Ishikawa (cell line): ENCODE measurements at regions not wholly inside any gene's neighbourhood (a gene's known extent, or its start where the extent isn't known, plus 50 kb on each side); places are given as distances from the start of the nearest gene placed in this dataset.

Experiments used
- CREB1 ChIP-seq: IDR thresholded peaks from 2 replicates; pipeline ENCODE4 v1.6.1; 2012; ENCODE audit warnings: low read depth
- MAX ChIP-seq: IDR thresholded peaks from 2 replicates; pipeline ENCODE4 v1.6.1; 2012
- NFIC ChIP-seq: IDR thresholded peaks from 2 replicates; pipeline ENCODE4 v1.6.1; 2012
- RAD21 ChIP-seq: IDR thresholded peaks from 2 replicates; pipeline ENCODE4 v1.6.1; 2012; ENCODE audit warnings: low read depth
- REST ChIP-seq: IDR thresholded peaks from 2 replicates; pipeline ENCODE4 v1.6.1; 2012; ENCODE audit warnings: low read depth, mild to moderate bottlenecking
- TAF1 ChIP-seq: IDR thresholded peaks from 2 replicates; pipeline ENCODE4 v1.6.1; 2012; ENCODE audit warnings: low read depth, mild to moderate bottlenecking

GRCh38 chr2:219861307-219861706, 233.9 kb downstream of the SLC4A3 start:
- TF ChIP-seq NFIC (no peak), RAD21 (no peak), TAF1 (no peak), MAX (no peak), REST (no peak), CREB1 (no peak)
